ENCODE measurements at regions not wholly inside any gene's neighbourhood (a gene's known extent, or its start where the extent isn't known, plus 50 kb on each side); places are given as distances from the start of the nearest gene placed in this dataset.
"Not testable (repeated sequence)": the region's sequence is repeated elsewhere in the genome, so short reads cannot be mapped to it uniquely, and the experiment has no call there.

DNA sequence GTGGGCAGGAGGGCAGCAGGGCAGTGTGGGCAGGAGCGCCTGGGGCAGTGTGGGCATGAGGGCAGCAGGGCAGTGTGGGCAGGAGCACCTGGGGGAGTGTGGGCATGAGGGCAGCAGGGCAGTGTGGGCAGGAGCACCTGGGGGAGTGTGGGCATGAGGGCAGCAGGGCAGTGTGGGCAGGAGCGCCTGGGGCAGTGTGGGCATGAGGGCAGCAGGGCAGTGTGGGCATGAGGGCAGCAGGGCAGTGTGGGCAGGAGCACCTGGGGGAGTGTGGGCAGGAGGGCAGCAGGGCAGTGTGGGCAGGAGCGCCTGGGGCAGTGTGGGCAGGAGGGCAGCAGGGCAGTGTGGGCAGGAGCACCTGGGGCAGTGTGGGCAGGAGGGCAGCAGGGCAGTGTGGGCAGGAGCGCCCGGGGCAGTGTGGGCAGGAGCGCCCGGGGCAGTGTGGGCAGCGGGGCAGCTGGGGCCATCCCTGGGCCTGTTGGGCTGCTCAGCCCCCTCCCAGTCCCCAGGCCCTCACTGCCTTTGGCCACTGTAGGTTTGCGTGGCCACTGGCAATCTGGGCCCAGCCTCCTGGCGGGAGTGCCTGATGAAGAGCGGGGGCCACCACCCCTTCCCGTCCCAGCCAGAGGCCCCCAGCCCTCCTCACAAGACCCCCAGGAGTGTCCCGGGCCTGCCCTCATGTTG lies 52.7 kb upstream of the NOTCH1 start:
- intact Hi-C loops (cut with micrococcal nuclease); POLR2A ChIA-PET; H4K20me1 ChIP-seq (ENCODE audit: control insufficient read depth, insufficient read depth, low read length, poor library complexity, severe bottlenecking); H3K9me3 Mint-ChIP-seq (ENCODE audit: insufficient read depth); DNase-seq; H3K4me1 ChIP-seq (ENCODE audit: control insufficient read depth in 2 of 2, insufficient read depth in 2 of 2, low read length in 2 of 2); H3K4me3 Mint-ChIP-seq; H3K4me3 ChIP-seq (ENCODE audit: control extremely low read depth in 1 of 5, extremely low read depth in 1 of 5, insufficient read depth in 1 of 5, low read depth in 2 of 5, low read length in 4 of 5); H3K27ac Mint-ChIP-seq; H3K27ac ChIP-seq (ENCODE audit: low read length in 2 of 2); H2AFZ ChIP-seq (ENCODE audit: insufficient read depth, low read depth, low read length, poor library complexity, severe bottlenecking); H3K36me3 ChIP-seq (replicated peaks in 1 of 2; ENCODE audit: control extremely low read depth in 1 of 2, control insufficient read depth in 1 of 2, extremely low read depth in 1 of 2, insufficient read depth in 2 of 2, low read length in 1 of 2); CTCF ChIA-PET; H3K79me2 ChIP-seq (ENCODE audit: control insufficient read depth, insufficient read depth, low read length); H3K4me1 Mint-ChIP-seq; H3K9ac ChIP-seq (ENCODE audit: low read length); H3K27me3 Mint-ChIP-seq; ATAC-seq (ENCODE audit: low read depth); H3K4me2 ChIP-seq (replicated peaks; ENCODE audit: low read depth, low read length, poor library complexity, severe bottlenecking): not testable (repeated sequence)
- 95% methylated on average over 12 of the region's 13 CpGs for WGBS (ENCODE audit: insufficient coverage)
- Histone ChIP-seq H3K27me3 (replicated peaks in 1 of 4; ENCODE audit: control extremely low read depth in 1 of 4, control insufficient read depth in 3 of 4, insufficient read depth in 4 of 4, low read length in 3 of 4) (peaks cover 0 to 35% (median 6%) of the 10 kb centered on the region in 4 experiments), H3K9me3 (ENCODE audit: control extremely low read depth in 1 of 3, control insufficient read depth in 2 of 3, insufficient read depth in 1 of 3, low read length in 2 of 3) (peaks cover 0 to 21% (median 3%) of the 10 kb centered on the region in 3 donors)

- POLR2A ChIA-PET = no interaction called here
Measured at GRCh38 chr9:136597965-136598364, 52.1 kb upstream of the NOTCH1 start.

More at GRCh38 chr9:136597965-136598364, 52.1 kb upstream of the NOTCH1 start:
- 95% methylated on average over 8 of the region's 9 CpGs for WGBS (ENCODE audit: insufficient coverage)
- H3K4me1 ChIP-seq (ENCODE audit: control insufficient read depth in 2 of 2, insufficient read depth in 2 of 2, low read length in 2 of 2) = no peaks in the 10 kb centered on the region
- DNase-seq (no peak), ATAC-seq (ENCODE audit: low read depth) (no peak)
- H3K27ac ChIP-seq (ENCODE audit: low read length in 2 of 2) = no peak overlapping the region
- no peaks in the 10 kb centered on the region for H3K79me2 ChIP-seq (ENCODE audit: control insufficient read depth, insufficient read depth, low read length)
- H2AFZ ChIP-seq (ENCODE audit: insufficient read depth, low read depth, low read length, poor library complexity, severe bottlenecking) = no peak overlapping the region
- H4K20me1 ChIP-seq (ENCODE audit: control insufficient read depth, insufficient read depth, low read length, poor library complexity, severe bottlenecking) = no peaks in the 10 kb centered on the region
- CTCF ChIA-PET = no interaction called here
- H3K9ac ChIP-seq (ENCODE audit: low read length) = no peak overlapping the region
- TF ChIP-seq, protein P1, sequence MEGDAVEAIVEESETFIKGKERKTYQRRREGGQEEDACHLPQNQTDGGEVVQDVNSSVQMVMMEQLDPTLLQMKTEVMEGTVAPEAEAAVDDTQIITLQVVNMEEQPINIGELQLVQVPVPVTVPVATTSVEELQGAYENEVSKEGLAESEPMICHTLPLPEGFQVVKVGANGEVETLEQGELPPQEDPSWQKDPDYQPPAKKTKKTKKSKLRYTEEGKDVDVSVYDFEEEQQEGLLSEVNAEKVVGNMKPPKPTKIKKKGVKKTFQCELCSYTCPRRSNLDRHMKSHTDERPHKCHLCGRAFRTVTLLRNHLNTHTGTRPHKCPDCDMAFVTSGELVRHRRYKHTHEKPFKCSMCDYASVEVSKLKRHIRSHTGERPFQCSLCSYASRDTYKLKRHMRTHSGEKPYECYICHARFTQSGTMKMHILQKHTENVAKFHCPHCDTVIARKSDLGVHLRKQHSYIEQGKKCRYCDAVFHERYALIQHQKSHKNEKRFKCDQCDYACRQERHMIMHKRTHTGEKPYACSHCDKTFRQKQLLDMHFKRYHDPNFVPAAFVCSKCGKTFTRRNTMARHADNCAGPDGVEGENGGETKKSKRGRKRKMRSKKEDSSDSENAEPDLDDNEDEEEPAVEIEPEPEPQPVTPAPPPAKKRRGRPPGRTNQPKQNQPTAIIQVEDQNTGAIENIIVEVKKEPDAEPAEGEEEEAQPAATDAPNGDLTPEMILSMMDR (IDR thresholded peaks at IDR 0.05) = no peak
- no peak for TF ChIP-seq EZH2 (IDR thresholded peaks at IDR 0.05; ENCODE audit: borderline replicate concordance, insufficient read depth, low read depth, low read length, poor library complexity, severe bottlenecking)
- no peak overlapping the region for H3K4me3 ChIP-seq (ENCODE audit: control extremely low read depth in 1 of 5, extremely low read depth in 1 of 5, insufficient read depth in 1 of 5, low read depth in 2 of 5, low read length in 4 of 5)
- H3K27me3 Mint-ChIP-seq = no peaks in the 10 kb centered on the region
- H3K27ac Mint-ChIP-seq = no peak overlapping the region
- no peak overlapping the region for H3K4me3 Mint-ChIP-seq
- H3K4me1 Mint-ChIP-seq = no peaks in the 10 kb centered on the region
- peaks cover 0 to 33% (median 6%) of the 10 kb centered on the region in 4 experiments for H3K27me3 ChIP-seq (replicated peaks in 1 of 4; ENCODE audit: control extremely low read depth in 1 of 4, control insufficient read depth in 3 of 4, insufficient read depth in 4 of 4, low read length in 3 of 4)
- intact Hi-C loops (cut with micrococcal nuclease) = no loop called here
- peaks cover 0 to 21% (median 3%) of the 10 kb centered on the region in 3 donors for H3K9me3 ChIP-seq (ENCODE audit: control extremely low read depth in 1 of 3, control insufficient read depth in 2 of 3, insufficient read depth in 1 of 3, low read length in 2 of 3)
- H3K4me2 ChIP-seq (replicated peaks; ENCODE audit: low read depth, low read length, poor library complexity, severe bottlenecking) = no peak overlapping the region
- H3K9me3 Mint-ChIP-seq (ENCODE audit: insufficient read depth) = no peaks in the 10 kb centered on the region
- H3K36me3 ChIP-seq (replicated peaks in 1 of 2; ENCODE audit: control extremely low read depth in 1 of 2, control insufficient read depth in 1 of 2, extremely low read depth in 1 of 2, insufficient read depth in 2 of 2, low read length in 1 of 2) = no peaks in the 10 kb centered on the region

All from B cell (primary cell).